ENCODE measurements at regions not wholly inside any gene's neighbourhood (a gene's known extent, or its start where the extent isn't known, plus 50 kb on each side); places are given as distances from the start of the nearest gene placed in this dataset.

DNA sequence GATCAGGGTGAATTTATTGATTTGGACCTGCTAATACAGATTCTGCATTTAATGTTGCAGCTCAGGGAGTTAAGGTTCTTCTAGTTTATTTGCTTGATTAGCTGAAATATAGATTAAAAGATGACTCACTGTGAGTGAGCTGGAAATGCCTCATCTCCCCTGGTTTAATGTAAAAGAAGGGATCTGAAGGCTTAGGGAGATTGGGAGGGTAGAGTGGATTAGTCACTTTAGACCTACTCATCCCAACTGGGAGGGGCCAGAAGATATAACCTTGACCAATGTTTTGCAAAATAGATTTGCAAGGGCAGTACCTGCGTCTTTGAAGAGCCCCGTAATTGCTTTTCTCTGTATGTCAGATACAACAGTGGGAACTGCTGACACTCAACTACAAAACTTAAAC lies 922.8 kb upstream of the ADGRL4 start:
- TF ChIP-seq, protein P1, sequence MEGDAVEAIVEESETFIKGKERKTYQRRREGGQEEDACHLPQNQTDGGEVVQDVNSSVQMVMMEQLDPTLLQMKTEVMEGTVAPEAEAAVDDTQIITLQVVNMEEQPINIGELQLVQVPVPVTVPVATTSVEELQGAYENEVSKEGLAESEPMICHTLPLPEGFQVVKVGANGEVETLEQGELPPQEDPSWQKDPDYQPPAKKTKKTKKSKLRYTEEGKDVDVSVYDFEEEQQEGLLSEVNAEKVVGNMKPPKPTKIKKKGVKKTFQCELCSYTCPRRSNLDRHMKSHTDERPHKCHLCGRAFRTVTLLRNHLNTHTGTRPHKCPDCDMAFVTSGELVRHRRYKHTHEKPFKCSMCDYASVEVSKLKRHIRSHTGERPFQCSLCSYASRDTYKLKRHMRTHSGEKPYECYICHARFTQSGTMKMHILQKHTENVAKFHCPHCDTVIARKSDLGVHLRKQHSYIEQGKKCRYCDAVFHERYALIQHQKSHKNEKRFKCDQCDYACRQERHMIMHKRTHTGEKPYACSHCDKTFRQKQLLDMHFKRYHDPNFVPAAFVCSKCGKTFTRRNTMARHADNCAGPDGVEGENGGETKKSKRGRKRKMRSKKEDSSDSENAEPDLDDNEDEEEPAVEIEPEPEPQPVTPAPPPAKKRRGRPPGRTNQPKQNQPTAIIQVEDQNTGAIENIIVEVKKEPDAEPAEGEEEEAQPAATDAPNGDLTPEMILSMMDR (IDR thresholded peaks at IDR 0.05; ENCODE audit: low read depth, low read length, missing input control): no peak
- TF ChIP-seq, protein P2, sequence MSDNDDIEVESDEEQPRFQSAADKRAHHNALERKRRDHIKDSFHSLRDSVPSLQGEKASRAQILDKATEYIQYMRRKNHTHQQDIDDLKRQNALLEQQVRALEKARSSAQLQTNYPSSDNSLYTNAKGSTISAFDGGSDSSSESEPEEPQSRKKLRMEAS (IDR thresholded peaks at IDR 0.05): no peak
- TF ChIP-seq SP1 (IDR thresholded peaks at IDR 0.05) (no peak), ZBTB33 (IDR thresholded peaks at IDR 0.05) (no peak), EGR1 (IDR thresholded peaks at IDR 0.05; ENCODE audit: low read depth in 2 of 2) (no peak), JUND (IDR thresholded peaks at IDR 0.05) (no peak)
- TF ChIP-seq, protein P3, sequence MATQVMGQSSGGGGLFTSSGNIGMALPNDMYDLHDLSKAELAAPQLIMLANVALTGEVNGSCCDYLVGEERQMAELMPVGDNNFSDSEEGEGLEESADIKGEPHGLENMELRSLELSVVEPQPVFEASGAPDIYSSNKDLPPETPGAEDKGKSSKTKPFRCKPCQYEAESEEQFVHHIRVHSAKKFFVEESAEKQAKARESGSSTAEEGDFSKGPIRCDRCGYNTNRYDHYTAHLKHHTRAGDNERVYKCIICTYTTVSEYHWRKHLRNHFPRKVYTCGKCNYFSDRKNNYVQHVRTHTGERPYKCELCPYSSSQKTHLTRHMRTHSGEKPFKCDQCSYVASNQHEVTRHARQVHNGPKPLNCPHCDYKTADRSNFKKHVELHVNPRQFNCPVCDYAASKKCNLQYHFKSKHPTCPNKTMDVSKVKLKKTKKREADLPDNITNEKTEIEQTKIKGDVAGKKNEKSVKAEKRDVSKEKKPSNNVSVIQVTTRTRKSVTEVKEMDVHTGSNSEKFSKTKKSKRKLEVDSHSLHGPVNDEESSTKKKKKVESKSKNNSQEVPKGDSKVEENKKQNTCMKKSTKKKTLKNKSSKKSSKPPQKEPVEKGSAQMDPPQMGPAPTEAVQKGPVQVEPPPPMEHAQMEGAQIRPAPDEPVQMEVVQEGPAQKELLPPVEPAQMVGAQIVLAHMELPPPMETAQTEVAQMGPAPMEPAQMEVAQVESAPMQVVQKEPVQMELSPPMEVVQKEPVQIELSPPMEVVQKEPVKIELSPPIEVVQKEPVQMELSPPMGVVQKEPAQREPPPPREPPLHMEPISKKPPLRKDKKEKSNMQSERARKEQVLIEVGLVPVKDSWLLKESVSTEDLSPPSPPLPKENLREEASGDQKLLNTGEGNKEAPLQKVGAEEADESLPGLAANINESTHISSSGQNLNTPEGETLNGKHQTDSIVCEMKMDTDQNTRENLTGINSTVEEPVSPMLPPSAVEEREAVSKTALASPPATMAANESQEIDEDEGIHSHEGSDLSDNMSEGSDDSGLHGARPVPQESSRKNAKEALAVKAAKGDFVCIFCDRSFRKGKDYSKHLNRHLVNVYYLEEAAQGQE (IDR thresholded peaks at IDR 0.05): no peak

Measured in liver (tissue), 3 donors.